ENCODE measurements at regions not wholly inside any gene's neighbourhood (a gene's known extent, or its start where the extent isn't known, plus 50 kb on each side); places are given as distances from the start of the nearest gene placed in this dataset.

DNA sequence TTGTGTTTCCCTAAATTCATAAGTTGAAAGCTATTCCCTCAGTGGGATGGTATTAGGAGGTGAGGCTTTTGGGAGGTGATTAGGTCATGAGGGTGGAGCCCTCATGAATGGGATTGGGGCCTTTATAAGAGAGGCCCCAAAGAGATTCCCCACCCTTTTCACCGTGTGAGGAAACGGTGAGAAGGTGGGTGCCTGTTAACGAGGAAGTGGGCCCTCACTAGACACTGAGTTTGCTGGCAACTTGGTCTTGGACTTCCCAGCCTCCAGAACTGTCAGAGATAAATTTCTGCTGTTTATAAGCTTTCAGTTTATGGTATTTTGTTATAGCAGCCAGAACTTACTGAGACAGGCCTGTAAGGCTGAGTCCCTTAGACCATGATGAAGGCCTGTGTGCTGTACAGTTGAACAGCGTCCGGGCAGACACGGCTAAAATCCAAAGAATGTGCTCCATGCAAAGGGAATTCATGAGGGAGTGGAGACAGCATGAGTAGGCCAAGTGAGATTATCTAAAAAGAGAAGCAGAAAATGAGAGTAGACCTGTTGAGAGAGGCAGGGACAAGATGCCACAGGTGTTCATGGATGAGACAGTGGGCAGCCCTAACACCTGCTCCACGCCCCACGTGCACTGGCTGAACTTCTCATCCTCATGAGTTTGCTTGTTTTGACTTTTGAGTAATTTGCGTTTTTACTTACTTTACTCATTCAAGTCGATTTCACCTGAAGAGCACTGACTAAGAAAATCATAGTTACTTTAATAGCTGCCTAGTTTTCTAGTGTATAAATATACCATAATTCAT lies 66.9 kb upstream of the SFMBT2 start:
- DNase-seq, result no peak

DNA sequence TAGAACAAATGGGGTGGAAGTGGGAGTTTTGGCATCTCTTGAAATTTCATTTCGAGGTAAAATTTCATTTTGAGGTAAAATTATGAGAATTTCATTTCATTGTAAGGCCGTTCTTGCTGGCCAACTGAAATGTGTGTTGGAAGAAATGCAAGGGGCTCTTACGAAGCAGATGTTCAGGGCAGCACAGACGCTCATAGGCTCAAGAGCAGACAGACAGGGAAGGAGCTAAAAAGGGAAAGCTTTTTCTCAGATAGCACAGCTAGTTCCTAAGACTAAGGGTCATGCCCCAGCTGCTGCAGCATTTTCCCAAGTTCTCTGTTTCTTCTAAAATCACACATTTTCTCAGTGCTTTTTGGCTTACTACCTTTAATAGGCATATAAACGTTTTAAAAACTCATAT lies 65.1 kb upstream of the SFMBT2 start:
- DNase-seq, result peak in 1 of 2 experiments; percentile 56

DNA sequence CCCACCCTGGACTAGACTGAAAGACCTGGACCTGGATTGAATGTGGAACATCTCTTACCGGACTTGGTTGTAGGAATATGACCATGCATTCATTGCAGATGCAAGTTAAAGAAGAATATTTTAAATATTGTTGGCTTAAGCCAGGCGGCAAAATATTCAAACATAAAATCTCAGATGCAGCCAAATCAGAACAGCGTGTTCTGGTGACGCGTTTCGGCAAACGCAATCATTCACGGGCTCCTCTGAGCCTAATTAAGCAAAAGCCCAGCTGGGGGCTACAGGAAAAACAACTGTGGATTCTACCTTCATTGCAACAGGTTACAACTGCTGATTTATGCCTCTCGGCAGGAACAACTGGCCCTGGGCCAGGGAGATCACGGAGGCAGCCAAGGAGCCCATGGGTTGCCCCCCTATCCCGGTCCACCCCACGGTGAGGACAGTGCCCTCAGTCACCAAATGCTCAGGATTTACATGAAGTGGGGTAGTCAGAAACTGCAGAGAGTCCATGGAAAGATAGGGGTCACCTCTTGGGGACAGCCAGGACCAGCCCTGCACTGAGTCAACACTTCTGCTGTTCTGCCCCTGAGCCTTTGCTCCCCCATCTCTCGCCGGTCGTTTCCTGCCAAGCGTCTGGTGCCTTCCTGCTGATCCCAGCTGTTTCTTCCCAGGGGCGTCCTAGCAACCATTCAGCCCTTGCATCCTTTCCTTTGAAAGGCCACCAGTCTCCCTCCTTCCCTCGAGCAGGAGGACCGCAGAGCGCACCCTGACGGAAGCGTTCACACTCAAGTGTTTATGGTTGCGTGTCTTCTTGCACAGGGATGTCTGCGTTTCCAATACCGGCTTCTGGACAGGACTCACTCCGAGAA lies 64.4 kb upstream of the SFMBT2 start:
- DNase-seq, result peak; percentile 16 to 68

DNA sequence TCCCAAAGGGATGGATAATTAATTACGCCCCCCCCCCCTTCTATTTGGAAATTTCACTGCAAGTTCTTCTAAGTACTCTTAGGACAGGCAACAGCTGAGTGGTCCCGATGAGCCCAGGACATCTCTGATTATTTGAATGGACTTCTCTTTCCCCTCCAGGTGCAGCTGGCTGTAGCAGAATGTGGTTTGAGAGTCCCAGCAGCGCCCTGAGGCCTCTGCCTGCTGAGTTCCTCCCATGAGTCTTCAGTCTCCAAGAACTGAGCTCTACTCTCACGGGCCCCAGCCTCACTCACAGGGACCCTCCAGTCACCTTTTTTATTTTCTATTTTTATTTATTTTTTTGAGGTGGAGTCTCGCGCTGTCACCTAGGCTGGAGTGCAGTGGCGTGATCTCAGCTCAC lies 63.6 kb upstream of the SFMBT2 start:
- no peak for DNase-seq

DNA sequence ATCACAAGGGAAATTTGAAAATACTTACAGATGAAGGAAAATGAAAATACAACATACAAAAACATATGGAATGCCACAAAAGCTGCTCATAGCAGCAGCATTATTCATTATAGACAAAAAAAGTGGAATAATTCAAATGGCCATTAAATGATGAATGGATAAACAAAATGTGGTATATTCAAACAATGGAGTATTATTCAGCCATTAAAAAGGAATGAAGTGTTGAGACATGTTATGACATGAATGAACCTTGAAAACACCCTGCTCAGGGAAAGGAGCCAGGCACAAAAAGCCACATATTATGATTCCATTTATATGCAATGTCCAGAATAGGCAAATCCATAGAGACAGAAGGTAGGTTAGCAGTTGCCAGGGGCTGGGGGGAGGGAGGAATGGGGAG lies 62.6 kb upstream of the SFMBT2 start:
- DNase-seq, result no peak

DNA sequence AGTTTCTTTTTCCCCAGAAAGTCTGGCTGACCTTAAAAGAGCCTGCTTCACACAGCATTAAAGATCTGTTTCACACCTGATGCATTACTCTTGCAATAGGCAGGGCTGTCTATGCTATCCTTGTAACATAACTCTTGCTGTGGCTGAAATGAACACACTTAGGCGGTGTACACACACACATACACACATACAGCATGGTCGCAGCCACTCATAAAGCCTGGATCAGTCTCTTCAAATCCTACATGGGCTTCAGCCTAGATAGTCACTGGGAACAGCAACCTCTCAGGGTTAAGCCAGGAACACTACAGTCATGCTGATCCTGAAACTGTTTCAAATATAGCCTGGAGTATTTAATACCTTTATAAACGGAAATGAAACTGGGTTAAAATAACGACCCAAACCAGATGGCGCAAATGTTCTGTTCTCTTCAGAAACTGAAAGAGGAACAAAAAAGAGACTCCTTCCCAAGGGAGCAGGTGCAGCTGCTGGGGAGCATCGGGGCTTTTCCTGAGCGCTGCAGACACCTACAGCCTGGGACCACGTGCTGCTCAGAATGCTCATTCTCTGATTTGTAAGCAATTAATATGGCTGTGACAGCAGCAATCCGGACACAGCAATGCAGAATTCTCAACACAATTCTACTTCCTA lies 61.0 kb upstream of the SFMBT2 start:
- peak in 1 of 2 experiments; percentile 52 for DNase-seq

DNA sequence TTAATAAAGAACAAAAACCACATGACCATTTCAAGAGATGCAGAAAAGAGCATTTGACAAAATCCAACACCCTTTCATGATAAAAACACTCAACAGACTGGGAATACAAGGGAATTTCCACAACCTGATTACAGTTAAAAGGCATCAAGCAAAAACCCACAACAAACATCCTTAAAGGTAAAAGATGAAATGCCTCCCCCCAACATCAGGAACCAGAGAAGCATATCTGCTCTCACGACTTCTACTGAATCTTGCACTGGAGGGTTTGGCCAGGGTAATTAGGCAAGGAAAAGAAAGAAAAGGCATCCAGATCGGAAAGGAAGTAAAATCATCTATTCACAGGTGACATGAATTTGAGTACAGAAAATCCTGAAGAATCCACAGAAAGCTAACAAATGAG lies 59.5 kb upstream of the SFMBT2 start:
- no peak for DNase-seq

DNA sequence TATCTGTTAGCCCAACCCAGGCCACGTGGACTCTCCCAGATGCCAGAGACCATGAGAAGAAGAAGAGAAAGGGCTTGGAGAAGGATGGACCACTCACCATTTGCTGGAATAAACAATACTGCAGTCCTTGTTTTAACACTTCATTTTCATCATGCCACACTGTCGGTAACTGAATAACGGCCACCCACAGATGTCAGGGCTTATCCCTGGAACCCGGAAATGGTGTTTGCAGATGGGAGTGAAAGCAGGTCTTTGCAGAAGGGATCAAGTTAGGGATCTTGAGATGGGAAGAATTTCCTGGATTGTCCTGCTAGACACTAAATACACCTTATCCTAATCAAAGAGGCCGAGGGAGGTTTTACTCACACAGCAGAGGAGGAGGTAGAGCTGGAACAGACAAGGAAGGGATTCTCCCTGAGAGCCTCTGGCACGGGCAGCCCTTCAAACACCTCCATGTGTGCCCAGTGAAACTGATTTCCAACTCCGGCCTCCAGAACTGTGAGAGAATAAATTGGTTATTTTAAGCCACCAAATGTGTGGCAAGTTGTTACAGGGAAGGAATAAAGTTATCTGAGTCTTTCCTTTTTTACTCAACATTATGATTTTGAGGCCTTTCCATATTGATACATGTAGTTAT lies 56.3 kb upstream of the SFMBT2 start:
- DNase-seq, result no peak

DNA sequence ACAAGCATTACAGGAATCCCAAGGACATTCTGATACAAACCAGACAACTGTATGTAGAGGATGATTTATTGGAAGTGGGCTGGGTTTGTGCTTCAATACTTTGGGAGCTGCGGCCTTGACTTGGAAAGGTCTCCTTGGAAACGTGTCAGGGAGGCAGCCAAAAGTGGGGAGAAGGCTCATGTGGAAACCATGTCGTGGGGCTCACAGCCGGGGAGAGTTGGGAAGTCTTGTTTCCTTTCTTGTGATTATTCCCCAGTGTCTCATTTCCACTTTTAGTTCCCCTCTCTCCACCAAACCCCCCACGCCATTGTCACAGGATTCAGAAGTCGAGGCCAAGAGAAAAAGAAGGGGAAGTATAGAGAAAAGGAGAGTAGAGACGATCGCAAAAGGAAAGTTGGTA lies 53.9 kb upstream of the SFMBT2 start:
- DNase-seq, result no peak

Measured in NCI-H524 (cell line).